ENCODE measurements at regions not wholly inside any gene's neighbourhood (a gene's known extent, or its start where the extent isn't known, plus 50 kb on each side); places are given as distances from the start of the nearest gene placed in this dataset.

DNA sequence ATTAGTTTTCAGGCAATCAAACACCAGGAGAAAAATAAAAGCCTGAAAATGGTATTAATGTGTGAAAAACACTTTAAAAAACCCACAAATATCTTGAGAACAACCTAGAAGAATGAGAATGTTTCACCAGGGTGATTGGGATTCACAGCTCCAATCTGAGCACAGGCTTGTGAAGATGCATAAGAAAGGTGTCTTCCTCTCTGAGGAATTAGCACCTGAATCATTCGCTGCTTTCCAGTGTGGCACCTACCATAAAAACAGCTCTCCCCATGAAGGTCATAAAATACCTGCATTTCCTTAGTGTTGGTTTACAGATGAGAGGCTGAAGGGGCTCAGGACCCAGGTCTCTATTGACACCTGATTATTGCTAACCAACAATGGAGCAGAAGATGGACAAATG is 499.7 kb upstream of the KLHL29 start:
- DNase-seq: no peak

- DNase-seq: no peak
Observed at GRCh38 chr2:22887426-22887825, 497.6 kb upstream of the KLHL29 start.

DNA sequence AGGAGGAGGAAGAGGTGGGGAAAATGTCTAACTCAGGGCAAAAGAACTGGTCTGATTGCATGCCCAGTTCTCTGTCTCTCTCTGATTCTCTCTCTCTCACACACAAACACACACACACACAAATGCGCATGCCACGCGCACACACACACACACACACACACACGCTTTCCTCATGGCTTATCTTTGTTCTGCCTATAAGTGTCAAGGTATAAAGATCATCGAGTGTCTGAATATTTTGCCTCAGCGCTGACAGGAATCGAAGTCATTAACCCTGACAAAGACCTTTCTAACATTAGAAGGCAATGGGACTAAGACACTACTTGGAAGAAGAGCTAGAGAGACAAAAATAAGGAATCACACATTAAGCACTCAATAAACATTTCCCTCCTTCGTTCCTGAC is 497.1 kb upstream of the KLHL29 start:
- no peak for DNase-seq

GRCh38 chr2:22890132-22890531 is 494.8 kb upstream of the KLHL29 start:
- no peak for DNase-seq

- DNase-seq: no peak
Observed at GRCh38 chr2:22893761-22894517, 491.0 kb upstream of the KLHL29 start.

GRCh38 chr2:22894761-22895160 is 490.2 kb upstream of the KLHL29 start:
- no peak for DNase-seq

DNA sequence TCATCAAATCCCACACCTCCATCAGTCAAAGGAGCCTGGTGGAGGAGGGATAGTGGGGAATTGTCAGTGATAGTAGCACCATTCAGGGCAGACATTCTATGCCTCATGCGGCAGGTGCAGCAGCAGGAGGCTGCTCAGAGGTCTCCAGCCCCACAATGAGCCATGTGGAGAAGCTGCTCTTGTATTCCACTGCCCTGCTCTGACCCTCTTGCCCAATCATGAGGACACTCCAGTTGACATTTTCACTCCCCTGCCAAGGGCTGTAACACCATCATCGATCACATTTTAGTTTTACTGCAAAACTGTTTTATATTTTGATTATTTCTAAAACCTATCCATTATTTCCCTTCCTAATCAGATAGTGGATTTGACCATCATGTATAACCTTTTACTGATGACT is 487.6 kb upstream of the KLHL29 start:
- DNase-seq: no peak

DNA sequence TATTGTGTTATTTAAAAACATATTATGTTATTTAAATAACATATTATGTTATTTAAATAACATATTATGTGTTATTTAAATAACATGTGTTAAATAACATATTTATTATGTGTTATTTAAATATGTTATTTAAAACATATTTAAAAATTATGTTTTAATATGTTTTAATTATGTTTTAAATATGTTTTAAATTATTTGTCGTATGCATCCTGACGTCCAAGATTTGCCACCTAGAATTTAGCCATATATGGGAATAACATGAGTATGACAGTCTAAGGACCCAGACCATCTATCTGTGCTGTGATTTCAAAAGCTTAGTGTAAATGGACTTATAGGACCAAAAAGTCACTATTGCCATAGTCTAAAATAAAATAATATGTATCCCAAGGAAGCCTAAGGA is 484.3 kb upstream of the KLHL29 start:
- no peak for DNase-seq

GRCh38 chr2:22901471-22902179 is 483.4 kb upstream of the KLHL29 start:
- DNase-seq: no peak

DNA sequence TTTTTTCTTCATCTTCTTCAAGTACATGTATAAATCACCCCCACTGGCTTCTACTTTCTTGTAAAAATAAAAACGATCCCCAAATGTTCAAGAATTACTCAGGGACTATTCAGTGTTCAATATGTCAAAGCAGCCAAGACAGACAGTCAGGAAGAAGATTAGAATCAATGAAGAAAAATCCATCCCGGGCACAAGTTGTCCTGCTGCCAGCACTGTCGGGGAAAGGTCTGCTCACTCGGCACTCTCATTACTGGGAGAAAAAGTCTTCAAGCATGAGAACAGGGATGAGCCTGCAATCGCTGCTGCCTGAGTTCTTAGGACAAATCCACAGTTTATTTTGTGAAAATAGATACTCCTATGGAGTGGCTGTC is 482.8 kb upstream of the KLHL29 start:
- DNase-seq: no peak

GRCh38 chr2:22902662-22903165 is 482.3 kb upstream of the KLHL29 start:
- DNase-seq: no peak

DNA sequence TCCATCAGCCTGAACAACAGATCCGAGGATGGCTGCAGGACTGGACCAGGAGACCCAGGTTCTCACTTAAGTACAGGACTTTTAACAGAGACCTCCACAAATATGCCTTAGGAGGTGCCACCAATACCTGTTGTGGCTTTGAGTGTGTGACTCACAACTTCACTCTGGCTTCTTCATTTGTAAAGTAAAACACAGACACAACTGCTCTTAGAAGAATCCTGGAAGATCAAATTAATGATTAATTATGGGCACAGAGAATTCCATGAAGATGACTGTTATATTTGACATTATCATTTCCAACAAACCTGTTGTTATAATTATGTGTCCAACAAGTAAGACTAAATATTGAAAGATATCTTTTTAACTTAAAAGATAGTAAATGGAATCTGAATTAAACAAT is 481.4 kb upstream of the KLHL29 start:
- no peak for DNase-seq

DNA sequence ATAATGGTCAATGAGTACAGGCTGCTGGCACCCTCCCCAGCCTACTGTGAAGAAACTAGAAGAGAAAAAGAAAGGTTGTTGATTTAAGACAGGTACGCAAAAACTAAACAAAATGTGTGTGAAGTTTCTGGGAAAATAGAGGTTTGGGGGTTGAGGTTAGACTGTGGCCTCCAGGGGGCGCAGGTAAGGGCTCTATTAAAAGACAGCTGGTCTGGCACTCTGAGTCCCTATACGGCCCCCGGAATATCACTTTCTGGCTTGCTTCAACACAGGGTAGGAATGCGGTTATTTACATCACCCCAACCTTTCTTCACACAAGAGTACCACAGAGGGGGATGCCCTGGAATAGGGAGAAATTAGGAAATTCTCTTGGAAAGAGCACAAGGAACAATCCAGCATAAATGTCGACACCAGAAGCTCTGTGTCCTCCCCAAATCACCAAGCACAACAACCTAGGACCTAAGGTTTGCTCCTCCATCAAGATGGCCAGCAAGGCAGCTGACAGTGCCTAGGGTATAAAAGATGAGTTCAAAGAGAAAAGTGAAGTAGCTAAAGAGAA is 480.8 kb upstream of the KLHL29 start:
- no peak for DNase-seq

GRCh38 chr2:22907330-22907729 is 477.6 kb upstream of the KLHL29 start:
- no peak for DNase-seq

DNA sequence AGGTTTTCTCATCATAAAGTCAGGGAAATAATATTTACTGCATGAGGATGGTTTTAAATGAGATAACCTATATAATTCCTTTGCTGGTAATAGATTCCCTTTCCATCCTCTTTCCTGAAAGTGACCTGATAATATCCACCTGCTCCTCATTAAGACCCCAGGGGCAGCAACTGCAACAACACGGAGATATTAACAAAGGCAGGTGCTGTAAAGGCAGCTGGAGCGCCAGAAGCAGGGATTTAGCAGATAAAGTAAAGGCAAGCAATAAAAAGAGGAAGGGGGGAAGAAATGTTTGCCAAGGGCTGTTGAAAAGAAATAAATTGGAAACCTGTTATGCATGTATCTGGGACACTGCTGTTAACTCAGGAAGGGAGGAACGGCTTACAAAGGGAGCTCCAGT is 472.6 kb upstream of the KLHL29 start:
- DNase-seq: no peak

DNA sequence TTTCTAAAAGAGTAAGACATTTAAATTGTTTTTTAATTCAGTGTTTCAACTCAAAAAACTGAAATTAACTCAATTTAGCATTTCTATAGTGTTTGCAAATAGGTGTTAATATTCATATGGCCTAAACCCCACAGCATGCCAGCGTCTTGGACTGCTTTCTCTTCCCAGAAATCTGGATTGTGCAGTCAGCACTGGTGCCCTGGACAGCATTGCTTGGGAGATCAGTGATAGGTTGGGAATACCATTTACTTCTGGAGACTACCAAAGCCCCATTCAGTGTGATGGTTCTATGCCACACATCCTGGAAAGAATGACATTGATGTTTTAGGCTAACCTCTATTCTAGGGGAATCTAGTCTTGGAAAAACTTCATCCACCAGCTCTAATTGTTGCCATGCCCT is 455.0 kb upstream of the KLHL29 start:
- DNase-seq: no peak

GRCh38 chr2:22930781-22931180 is 454.2 kb upstream of the KLHL29 start:
- no peak for DNase-seq

- DNase-seq: no peak
Observed at GRCh38 chr2:22932288-22932687, 452.7 kb upstream of the KLHL29 start.

GRCh38 chr2:22934747-22935146 is 450.2 kb upstream of the KLHL29 start:
- no peak for DNase-seq

GRCh38 chr2:22942441-22942840 is 442.5 kb upstream of the KLHL29 start:
- no peak for DNase-seq

- no peak for DNase-seq
Observed at GRCh38 chr2:22944143-22944542, 440.8 kb upstream of the KLHL29 start.

DNA sequence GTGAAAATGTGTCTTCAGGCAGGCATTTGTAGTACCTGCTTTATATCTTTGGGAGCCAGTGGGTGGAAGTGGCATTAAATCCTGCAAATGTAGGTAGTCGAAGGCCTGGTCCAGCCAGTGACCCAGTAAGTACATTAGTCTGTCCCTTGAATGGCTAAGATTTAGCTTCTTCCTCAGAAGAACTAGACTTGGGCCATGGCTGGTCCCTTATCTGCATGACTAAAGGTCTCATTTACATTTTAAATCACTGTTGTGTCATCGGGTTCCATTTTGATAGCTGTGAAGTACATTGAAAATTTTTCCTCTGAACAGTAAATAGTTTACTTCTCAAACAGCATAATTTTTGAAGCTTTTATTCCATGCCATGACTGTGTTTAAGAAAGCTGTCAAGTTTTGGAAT is 438.4 kb upstream of the KLHL29 start:
- no peak for DNase-seq

GRCh38 chr2:22947741-22948140 is 437.2 kb upstream of the KLHL29 start:
- no peak for DNase-seq

DNA sequence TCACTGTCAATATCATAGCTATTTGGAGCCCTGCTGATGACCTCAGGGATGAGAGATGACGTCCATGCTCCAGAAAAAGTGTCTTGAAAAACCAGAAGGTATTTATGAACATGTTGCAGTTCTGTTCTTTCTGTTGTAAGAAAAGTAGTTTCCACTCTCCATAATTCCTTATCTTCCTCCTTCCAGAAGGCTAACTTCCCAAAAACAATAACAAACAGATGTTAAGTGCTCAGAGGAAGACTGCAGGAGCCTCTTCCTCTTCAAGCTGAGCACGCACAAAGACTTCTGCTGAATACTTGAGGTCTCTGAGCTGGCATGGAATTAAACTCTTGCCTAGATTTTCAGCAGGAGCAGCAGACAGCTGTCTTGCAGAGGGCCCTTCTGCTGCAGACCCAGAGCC is 434.5 kb upstream of the KLHL29 start:
- DNase-seq: no peak
